GM12872 (cell line): ENCODE measurements at regions not wholly inside any gene's neighbourhood (a gene's known extent, or its start where the extent isn't known, plus 50 kb on each side); places are given as distances from the start of the nearest gene placed in this dataset.

Source experiments
- CTCF ChIP-seq: IDR thresholded peaks from 3 replicates; pipeline ENCODE4 v1.5.1; 2011; ENCODE audit warnings: low read depth, mild to moderate bottlenecking, low read length, moderate library complexity; ENCODE audit not compliant: insufficient read depth

- no peak for TF ChIP-seq CTCF
Observed at GRCh38 chrX:121231566-121232358, 184.4 kb downstream of the GLUD2 start.

GRCh38 chrX:121236040-121236439, 188.6 kb downstream of the GLUD2 start:
- TF ChIP-seq CTCF: no peak

GRCh38 chrX:121238093-121238492, 190.7 kb downstream of the GLUD2 start:
- TF ChIP-seq CTCF: no peak

GRCh38 chrX:121244511-121244910, 197.1 kb downstream of the GLUD2 start:
- TF ChIP-seq CTCF: no peak

- TF ChIP-seq CTCF: no peak
Observed at GRCh38 chrX:121245763-121246162, 198.4 kb downstream of the GLUD2 start.

GRCh38 chrX:121254336-121254735, 206.9 kb downstream of the GLUD2 start:
- peak; percentile 41; the same call in 2 of the 3 replicates for TF ChIP-seq CTCF

- no peak for TF ChIP-seq CTCF
Observed at GRCh38 chrX:121256647-121257046, 209.2 kb downstream of the GLUD2 start.

- no peak for TF ChIP-seq CTCF
Observed at GRCh38 chrX:121258545-121258944, 211.1 kb downstream of the GLUD2 start.
